ENCODE measurements at regions not wholly inside any gene's neighbourhood (a gene's known extent, or its start where the extent isn't known, plus 50 kb on each side); places are given as distances from the start of the nearest gene placed in this dataset.

GRCh38 chr20:40410028-40410427, 279.0 kb downstream of the MAFB start:
- TF ChIP-seq CTCF (IDR thresholded peaks at IDR 0.05): no peak
- Histone ChIP-seq H3K27me3 (ENCODE audit: control insufficient read depth, insufficient read depth, low read length) (no peaks in the 10 kb centered on the region), H3K4me1 (no peaks in the 10 kb centered on the region), H3K9me3 (ENCODE audit: control insufficient read depth, low read length) (no peaks in the 10 kb centered on the region), H2AFZ (no peak overlapping the region), H3K36me3 (ENCODE audit: control insufficient read depth, insufficient read depth, low read length) (no peaks in the 10 kb centered on the region), H3K9ac (no peak overlapping the region), H3K27ac (no peak overlapping the region), H3K79me2 (no peaks in the 10 kb centered on the region), H3K4me3 (ENCODE audit: low read depth, low read length) (no peak overlapping the region), H3K4me2 (ENCODE audit: low read length) (no peak overlapping the region)

GRCh38 chr20:40397467-40397866, 291.6 kb downstream of the MAFB start:
- Histone ChIP-seq H3K4me2 (ENCODE audit: low read length) (no peak overlapping the region), H3K79me2 (no peaks in the 10 kb centered on the region), H3K27me3 (ENCODE audit: control insufficient read depth, insufficient read depth, low read length) (no peaks in the 10 kb centered on the region), H2AFZ (no peak overlapping the region), H3K4me3 (ENCODE audit: low read depth, low read length) (no peak overlapping the region), H3K4me1 (peaks cover 2% of the 10 kb centered on the region), H3K9me3 (ENCODE audit: control insufficient read depth, low read length) (no peaks in the 10 kb centered on the region), H3K9ac (no peak overlapping the region), H3K36me3 (ENCODE audit: control insufficient read depth, insufficient read depth, low read length) (no peaks in the 10 kb centered on the region), H3K27ac (no peak overlapping the region)
- no peak for TF ChIP-seq CTCF (IDR thresholded peaks at IDR 0.05)

- H3K4me3 ChIP-seq (ENCODE audit: low read depth, low read length): no peak overlapping the region
- no peak overlapping the region for H3K27ac ChIP-seq
- H3K4me2 ChIP-seq (ENCODE audit: low read length): no peak overlapping the region
- H3K36me3 ChIP-seq (ENCODE audit: control insufficient read depth, insufficient read depth, low read length): no peaks in the 10 kb centered on the region
- H3K4me1 ChIP-seq: peaks cover 2% of the 10 kb centered on the region
- H3K79me2 ChIP-seq: no peaks in the 10 kb centered on the region
- no peak for TF ChIP-seq CTCF (IDR thresholded peaks at IDR 0.05)
- H3K9ac ChIP-seq: no peak overlapping the region
- H2AFZ ChIP-seq: no peak overlapping the region
- H3K27me3 ChIP-seq (ENCODE audit: control insufficient read depth, insufficient read depth, low read length): no peaks in the 10 kb centered on the region
- H3K9me3 ChIP-seq (ENCODE audit: control insufficient read depth, low read length): no peaks in the 10 kb centered on the region
Measured at GRCh38 chr20:40393197-40394079, 295.6 kb downstream of the MAFB start.

GRCh38 chr20:40390654-40391053, 298.4 kb downstream of the MAFB start:
- Histone ChIP-seq H3K9me3 (ENCODE audit: control insufficient read depth, low read length) (no peaks in the 10 kb centered on the region), H3K4me1 (peaks cover 2% of the 10 kb centered on the region), H3K27ac (no peak overlapping the region), H3K4me2 (ENCODE audit: low read length) (no peak overlapping the region), H3K36me3 (ENCODE audit: control insufficient read depth, insufficient read depth, low read length) (no peaks in the 10 kb centered on the region), H3K9ac (no peak overlapping the region), H3K27me3 (ENCODE audit: control insufficient read depth, insufficient read depth, low read length) (no peaks in the 10 kb centered on the region), H3K79me2 (no peaks in the 10 kb centered on the region), H3K4me3 (ENCODE audit: low read depth, low read length) (no peak overlapping the region), H2AFZ (peak overlapping the region; percentile 14)
- no peak for TF ChIP-seq CTCF (IDR thresholded peaks at IDR 0.05)

GRCh38 chr20:40370800-40371199, 318.2 kb downstream of the MAFB start:
- H3K27me3 ChIP-seq (ENCODE audit: control insufficient read depth, insufficient read depth, low read length): no peaks in the 10 kb centered on the region
- no peak overlapping the region for H3K9ac ChIP-seq
- H3K4me1 ChIP-seq: no peaks in the 10 kb centered on the region
- no peak overlapping the region for H2AFZ ChIP-seq
- H3K36me3 ChIP-seq (ENCODE audit: control insufficient read depth, insufficient read depth, low read length): no peaks in the 10 kb centered on the region
- TF ChIP-seq CTCF (IDR thresholded peaks at IDR 0.05): no peak
- H3K79me2 ChIP-seq: no peaks in the 10 kb centered on the region
- no peak overlapping the region for H3K4me2 ChIP-seq (ENCODE audit: low read length)
- no peak overlapping the region for H3K27ac ChIP-seq
- no peaks in the 10 kb centered on the region for H3K9me3 ChIP-seq (ENCODE audit: control insufficient read depth, low read length)
- no peak overlapping the region for H3K4me3 ChIP-seq (ENCODE audit: low read depth, low read length)

Data from parathyroid adenoma (tissue), 2 donors.